ENCODE measurements at regions not wholly inside any gene's neighbourhood (a gene's known extent, or its start where the extent isn't known, plus 50 kb on each side); places are given as distances from the start of the nearest gene placed in this dataset.

GRCh38 chr5:61808091-61808490 is 476.0 kb downstream of the ZSWIM6 start:
- DNase-seq (ENCODE audit: low read depth, low spot score): no peak
- no peaks in the 10 kb centered on the region for H3K36me3 ChIP-seq (ENCODE audit: insufficient read depth, insufficient read length, low read length)

GRCh38 chr5:61808909-61809308 is 476.9 kb downstream of the ZSWIM6 start:
- Histone ChIP-seq H3K4me1 (ENCODE audit: insufficient read depth, insufficient read length) (no peaks in the 10 kb centered on the region), H3K4me3 (ENCODE audit: insufficient read length, low read depth) (no peak overlapping the region), H3K27me3 (ENCODE audit: insufficient read depth, insufficient read length) (no peaks in the 10 kb centered on the region), H3K9ac (ENCODE audit: insufficient read length, low read depth) (no peak overlapping the region), H3K9me3 (ENCODE audit: insufficient read depth, low read length) (no peaks in the 10 kb centered on the region), H3K36me3 (ENCODE audit: insufficient read depth, insufficient read length, low read length) (no peaks in the 10 kb centered on the region)
- DNase-seq (ENCODE audit: low read depth, low spot score): no peak
- TF ChIP-seq YY1 (IDR thresholded peaks at IDR 0.05; ENCODE audit: insufficient read depth, insufficient read length) (no peak), SUZ12 (IDR thresholded peaks at IDR 0.05; ENCODE audit: extremely low read depth, insufficient read depth, insufficient read length) (no peak), ZNF274 (IDR thresholded peaks at IDR 0.05; ENCODE audit: low read depth, low read length) (no peak)

More at GRCh38 chr5:61808091-61808490, 476.0 kb downstream of the ZSWIM6 start:
- Histone ChIP-seq H3K9ac (ENCODE audit: insufficient read length, low read depth) (no peak overlapping the region), H3K27me3 (ENCODE audit: insufficient read depth, insufficient read length) (no peaks in the 10 kb centered on the region), H3K4me3 (ENCODE audit: insufficient read length, low read depth) (no peak overlapping the region), H3K4me1 (ENCODE audit: insufficient read depth, insufficient read length) (no peaks in the 10 kb centered on the region), H3K9me3 (ENCODE audit: insufficient read depth, low read length) (no peaks in the 10 kb centered on the region)
- TF ChIP-seq SUZ12 (IDR thresholded peaks at IDR 0.05; ENCODE audit: extremely low read depth, insufficient read depth, insufficient read length) (no peak), YY1 (IDR thresholded peaks at IDR 0.05; ENCODE audit: insufficient read depth, insufficient read length) (no peak), ZNF274 (IDR thresholded peaks at IDR 0.05; ENCODE audit: low read depth, low read length) (no peak)

GRCh38 chr5:61809651-61810050 is 477.6 kb downstream of the ZSWIM6 start:
- Histone ChIP-seq H3K9ac (ENCODE audit: insufficient read length, low read depth) (no peak overlapping the region), H3K4me1 (ENCODE audit: insufficient read depth, insufficient read length) (no peaks in the 10 kb centered on the region), H3K27me3 (ENCODE audit: insufficient read depth, insufficient read length) (no peaks in the 10 kb centered on the region), H3K4me3 (ENCODE audit: insufficient read length, low read depth) (no peak overlapping the region), H3K36me3 (ENCODE audit: insufficient read depth, insufficient read length, low read length) (no peaks in the 10 kb centered on the region), H3K9me3 (ENCODE audit: insufficient read depth, low read length) (no peaks in the 10 kb centered on the region)
- TF ChIP-seq ZNF274 (IDR thresholded peaks at IDR 0.05; ENCODE audit: low read depth, low read length) (no peak), SUZ12 (IDR thresholded peaks at IDR 0.05; ENCODE audit: extremely low read depth, insufficient read depth, insufficient read length) (no peak), YY1 (IDR thresholded peaks at IDR 0.05; ENCODE audit: insufficient read depth, insufficient read length) (no peak)
- DNase-seq (ENCODE audit: low read depth, low spot score): no peak

DNA sequence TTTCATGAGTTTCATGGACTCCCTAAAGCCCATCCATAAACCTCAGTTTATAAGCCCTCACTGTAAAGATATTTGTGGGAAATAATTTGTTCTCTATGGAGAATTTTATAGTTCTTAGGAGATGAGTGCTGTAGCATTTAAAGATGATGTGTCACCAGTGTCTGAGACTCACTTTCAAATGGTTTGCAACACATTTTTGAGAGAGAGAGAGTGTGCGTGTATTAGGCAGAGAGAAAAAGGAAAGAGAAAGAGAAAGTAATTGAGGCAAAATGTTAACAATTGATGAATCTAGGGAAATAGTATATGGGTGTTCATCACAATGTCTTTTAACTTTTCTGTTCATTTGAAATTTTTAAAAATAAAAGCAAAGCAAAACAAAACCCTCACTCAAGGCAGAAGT is 479.0 kb downstream of the ZSWIM6 start:
- no peak overlapping the region for H3K4me3 ChIP-seq (ENCODE audit: insufficient read length, low read depth)
- H3K36me3 ChIP-seq (ENCODE audit: insufficient read depth, insufficient read length, low read length): no peaks in the 10 kb centered on the region
- H3K9ac ChIP-seq (ENCODE audit: insufficient read length, low read depth): no peak overlapping the region
- no peaks in the 10 kb centered on the region for H3K4me1 ChIP-seq (ENCODE audit: insufficient read depth, insufficient read length)
- no peak for DNase-seq (ENCODE audit: low read depth, low spot score)
- H3K27me3 ChIP-seq (ENCODE audit: insufficient read depth, insufficient read length): no peaks in the 10 kb centered on the region
- H3K9me3 ChIP-seq (ENCODE audit: insufficient read depth, low read length): no peaks in the 10 kb centered on the region
- TF ChIP-seq ZNF274 (IDR thresholded peaks at IDR 0.05; ENCODE audit: low read depth, low read length): no peak
- TF ChIP-seq YY1 (IDR thresholded peaks at IDR 0.05; ENCODE audit: insufficient read depth, insufficient read length): no peak
- no peak for TF ChIP-seq SUZ12 (IDR thresholded peaks at IDR 0.05; ENCODE audit: extremely low read depth, insufficient read depth, insufficient read length)

GRCh38 chr5:61813361-61813760 is 481.3 kb downstream of the ZSWIM6 start:
- no peak for DNase-seq (ENCODE audit: low read depth, low spot score)
- no peak for TF ChIP-seq SUZ12 (IDR thresholded peaks at IDR 0.05; ENCODE audit: extremely low read depth, insufficient read depth, insufficient read length)
- no peak for TF ChIP-seq YY1 (IDR thresholded peaks at IDR 0.05; ENCODE audit: insufficient read depth, insufficient read length)
- no peak for TF ChIP-seq ZNF274 (IDR thresholded peaks at IDR 0.05; ENCODE audit: low read depth, low read length)
- Histone ChIP-seq H3K4me1 (ENCODE audit: insufficient read depth, insufficient read length) (no peaks in the 10 kb centered on the region), H3K36me3 (ENCODE audit: insufficient read depth, insufficient read length, low read length) (no peaks in the 10 kb centered on the region), H3K4me3 (ENCODE audit: insufficient read length, low read depth) (no peak overlapping the region), H3K9ac (ENCODE audit: insufficient read length, low read depth) (no peak overlapping the region), H3K27me3 (ENCODE audit: insufficient read depth, insufficient read length) (no peaks in the 10 kb centered on the region), H3K9me3 (ENCODE audit: insufficient read depth, low read length) (no peaks in the 10 kb centered on the region)

- Histone ChIP-seq H3K27me3 (ENCODE audit: insufficient read depth, insufficient read length) (no peaks in the 10 kb centered on the region), H3K4me3 (ENCODE audit: insufficient read length, low read depth) (no peak overlapping the region), H3K9me3 (ENCODE audit: insufficient read depth, low read length) (no peaks in the 10 kb centered on the region), H3K9ac (ENCODE audit: insufficient read length, low read depth) (no peak overlapping the region), H3K4me1 (ENCODE audit: insufficient read depth, insufficient read length) (no peaks in the 10 kb centered on the region), H3K36me3 (ENCODE audit: insufficient read depth, insufficient read length, low read length) (no peaks in the 10 kb centered on the region)
- no peak for DNase-seq (ENCODE audit: low read depth, low spot score)
- TF ChIP-seq ZNF274 (IDR thresholded peaks at IDR 0.05; ENCODE audit: low read depth, low read length) (no peak), SUZ12 (IDR thresholded peaks at IDR 0.05; ENCODE audit: extremely low read depth, insufficient read depth, insufficient read length) (no peak), YY1 (IDR thresholded peaks at IDR 0.05; ENCODE audit: insufficient read depth, insufficient read length) (no peak)
Measured at GRCh38 chr5:61815339-61815738, 483.3 kb downstream of the ZSWIM6 start.

DNA sequence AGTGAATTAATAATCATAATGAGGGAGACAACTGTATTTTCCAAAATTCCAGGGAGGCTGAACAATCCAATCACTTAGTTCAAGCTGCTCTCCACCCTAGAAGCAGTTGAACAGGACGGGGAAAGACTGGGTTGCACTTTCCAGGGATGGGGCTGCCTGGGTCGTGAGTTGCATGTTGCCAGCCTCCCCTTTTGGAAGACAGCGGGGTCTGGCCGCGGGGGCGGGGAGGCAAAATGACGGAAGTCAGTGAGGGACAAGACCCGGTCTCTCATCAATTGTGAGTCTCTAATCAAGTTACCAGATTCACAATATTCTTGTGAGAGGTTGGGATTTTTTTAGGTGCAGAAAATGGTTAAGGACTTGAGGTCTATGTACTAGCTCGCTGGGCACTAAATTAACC is 484.1 kb downstream of the ZSWIM6 start:
- Histone ChIP-seq H3K27me3 (ENCODE audit: insufficient read depth, insufficient read length) (no peaks in the 10 kb centered on the region), H3K4me3 (ENCODE audit: insufficient read length, low read depth) (no peak overlapping the region), H3K36me3 (ENCODE audit: insufficient read depth, insufficient read length, low read length) (no peaks in the 10 kb centered on the region), H3K4me1 (ENCODE audit: insufficient read depth, insufficient read length) (no peaks in the 10 kb centered on the region), H3K9ac (ENCODE audit: insufficient read length, low read depth) (no peak overlapping the region), H3K9me3 (ENCODE audit: insufficient read depth, low read length) (no peaks in the 10 kb centered on the region)
- TF ChIP-seq ZNF274 (IDR thresholded peaks at IDR 0.05; ENCODE audit: low read depth, low read length): no peak
- TF ChIP-seq YY1 (IDR thresholded peaks at IDR 0.05; ENCODE audit: insufficient read depth, insufficient read length): no peak
- TF ChIP-seq SUZ12 (IDR thresholded peaks at IDR 0.05; ENCODE audit: extremely low read depth, insufficient read depth, insufficient read length): no peak
- no peak for DNase-seq (ENCODE audit: low read depth, low spot score)

Data from NT2/D1 (cell line).